K562 (cell line): ENCODE measurements at regions not wholly inside any gene's neighbourhood (a gene's known extent, or its start where the extent isn't known, plus 50 kb on each side); places are given as distances from the start of the nearest gene placed in this dataset.

Experiments
- MTF1 ChIP-seq: fragments of 250-450 bp; sonication (Bioruptor Pico); IDR thresholded peaks from 2 replicates; pipeline ENCODE4 v1.9.0; 2021; ENCODE audit warnings: moderate library complexity, mild to moderate bottlenecking, inconsistent platforms, borderline replicate concordance
- ZFP36 ChIP-seq: fragments of 150-350 bp; IDR thresholded peaks from 2 replicates; pipeline ENCODE4 v1.6.1; 2018; ENCODE audit warnings: low read length, low read depth; ENCODE audit not compliant: partially characterized antibody
- TF ChIP-seq, protein P1 (sequence below): fragments of 250-450 bp; sonication (Bioruptor Pico); IDR thresholded peaks from 2 replicates; pipeline ENCODE4 v1.4.0; 2020; ENCODE audit warnings: mild to moderate bottlenecking
- TF ChIP-seq, protein P2 (sequence below), 2 experiments: IDR thresholded peaks; 2 replicates each; pipeline ENCODE4 v1.6.1; 2011; ENCODE audit warnings: borderline replicate concordance in 1 of 2, control low read depth in 1 of 2, low read depth in 1 of 2, low read length in 1 of 2, mild to moderate bottlenecking in 1 of 2, mixed read lengths in 1 of 2, moderate library complexity in 1 of 2; ENCODE audit not compliant: insufficient read depth in 1 of 2, insufficient read length in 1 of 2, poor library complexity in 1 of 2, severe bottlenecking in 1 of 2; ENCODE audit errors: extremely low read depth in 1 of 2
- TF ChIP-seq, protein P3 (sequence below): sonication (generic); formaldehyde crosslinking; IDR thresholded peaks from 2 replicates; pipeline ENCODE4 v1.8.1; 2023; ENCODE audit warnings: mild to moderate bottlenecking, missing genetic modification reagents, moderate library complexity

DNA sequence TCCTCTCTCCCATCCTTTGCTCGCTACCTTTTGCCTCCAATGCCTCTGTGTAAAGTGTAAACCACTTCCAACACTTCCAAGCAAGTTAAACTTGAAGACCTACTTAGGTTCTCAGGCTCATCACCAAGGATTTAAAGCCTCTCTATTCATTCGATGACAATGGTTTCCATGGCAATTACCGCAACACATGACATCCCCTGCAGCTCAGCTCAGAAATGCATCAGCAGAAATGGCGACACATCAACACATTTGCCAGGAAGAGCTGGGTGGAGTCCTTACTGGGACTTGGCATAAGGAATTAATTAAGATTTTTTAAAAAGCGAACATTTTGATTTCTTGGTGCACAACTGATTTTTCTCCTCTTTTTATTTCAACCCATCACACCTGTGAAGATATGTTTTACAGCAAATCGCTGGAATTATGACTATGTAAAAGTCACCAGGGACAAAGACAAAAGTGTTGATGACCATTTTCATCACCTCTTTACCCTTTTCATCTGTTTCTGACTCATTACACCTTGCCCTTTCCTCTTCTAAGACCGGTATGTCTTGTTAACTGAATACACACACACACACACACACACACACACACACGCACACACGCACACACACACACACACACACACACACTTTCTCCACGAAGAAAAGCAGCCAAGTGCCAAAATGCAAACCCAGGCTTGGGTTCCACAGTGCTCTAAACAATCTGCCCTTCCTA lies 453.4 kb upstream of the CELF2 start (continued):
- TF ChIP-seq, protein P1, sequence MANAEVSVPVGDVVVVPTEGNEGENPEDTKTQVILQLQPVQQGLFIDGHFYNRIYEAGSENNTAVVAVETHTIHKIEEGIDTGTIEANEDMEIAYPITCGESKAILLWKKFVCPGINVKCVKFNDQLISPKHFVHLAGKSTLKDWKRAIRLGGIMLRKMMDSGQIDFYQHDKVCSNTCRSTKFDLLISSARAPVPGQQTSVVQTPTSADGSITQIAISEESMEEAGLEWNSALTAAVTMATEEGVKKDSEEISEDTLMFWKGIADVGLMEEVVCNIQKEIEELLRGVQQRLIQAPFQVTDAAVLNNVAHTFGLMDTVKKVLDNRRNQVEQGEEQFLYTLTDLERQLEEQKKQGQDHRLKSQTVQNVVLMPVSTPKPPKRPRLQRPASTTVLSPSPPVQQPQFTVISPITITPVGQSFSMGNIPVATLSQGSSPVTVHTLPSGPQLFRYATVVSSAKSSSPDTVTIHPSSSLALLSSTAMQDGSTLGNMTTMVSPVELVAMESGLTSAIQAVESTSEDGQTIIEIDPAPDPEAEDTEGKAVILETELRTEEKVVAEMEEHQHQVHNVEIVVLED (CRISPR knock-in tag) = no peak
- TF ChIP-seq ZFP36 = no peak
- no peak for TF ChIP-seq MTF1 (CRISPR knock-in tag)
- TF ChIP-seq, protein P2, sequence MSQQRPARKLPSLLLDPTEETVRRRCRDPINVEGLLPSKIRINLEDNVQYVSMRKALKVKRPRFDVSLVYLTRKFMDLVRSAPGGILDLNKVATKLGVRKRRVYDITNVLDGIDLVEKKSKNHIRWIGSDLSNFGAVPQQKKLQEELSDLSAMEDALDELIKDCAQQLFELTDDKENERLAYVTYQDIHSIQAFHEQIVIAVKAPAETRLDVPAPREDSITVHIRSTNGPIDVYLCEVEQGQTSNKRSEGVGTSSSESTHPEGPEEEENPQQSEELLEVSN (IDR thresholded peaks at IDR 0.05; ENCODE audit: borderline replicate concordance in 1 of 2, extremely low read depth in 1 of 2, insufficient read depth in 1 of 2, insufficient read length in 1 of 2, low read depth in 1 of 2, low read length in 1 of 2, poor library complexity in 1 of 2, severe bottlenecking in 1 of 2) = no peak
- TF ChIP-seq, protein P3, sequence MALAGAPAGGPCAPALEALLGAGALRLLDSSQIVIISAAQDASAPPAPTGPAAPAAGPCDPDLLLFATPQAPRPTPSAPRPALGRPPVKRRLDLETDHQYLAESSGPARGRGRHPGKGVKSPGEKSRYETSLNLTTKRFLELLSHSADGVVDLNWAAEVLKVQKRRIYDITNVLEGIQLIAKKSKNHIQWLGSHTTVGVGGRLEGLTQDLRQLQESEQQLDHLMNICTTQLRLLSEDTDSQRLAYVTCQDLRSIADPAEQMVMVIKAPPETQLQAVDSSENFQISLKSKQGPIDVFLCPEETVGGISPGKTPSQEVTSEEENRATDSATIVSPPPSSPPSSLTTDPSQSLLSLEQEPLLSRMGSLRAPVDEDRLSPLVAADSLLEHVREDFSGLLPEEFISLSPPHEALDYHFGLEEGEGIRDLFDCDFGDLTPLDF = no peak
